Endodermal cell (in vitro differentiated cells): ENCODE measurements at regions not wholly inside any gene's neighbourhood (a gene's known extent, or its start where the extent isn't known, plus 50 kb on each side); places are given as distances from the start of the nearest gene placed in this dataset.

Experiments used
- DNase-seq: peaks from one replicate; pipeline ENCODE4 v3.0.0-alpha.2; 2017
- H3K27ac ChIP-seq: 2 replicates; pipeline ENCODE4 v1.5.1; 2013; ENCODE audit warnings: mild to moderate bottlenecking, low read depth, low read length, moderate library complexity
- H3K27me3 ChIP-seq: 2 replicates; pipeline ENCODE4 v1.6.1; 2013; ENCODE audit warnings: mild to moderate bottlenecking, low read length, moderate library complexity; ENCODE audit not compliant: insufficient read depth, control insufficient read depth, poor library complexity, severe bottlenecking
- H3K36me3 ChIP-seq: 2 replicates; pipeline ENCODE4 v1.7.0; 2013; ENCODE audit warnings: mild to moderate bottlenecking, low read length, moderate library complexity; ENCODE audit not compliant: control insufficient read depth, insufficient read depth
- H3K4me1 ChIP-seq: one replicate; pipeline ENCODE4 v1.7.0; 2013; ENCODE audit warnings: low read length; ENCODE audit not compliant: control insufficient read depth, insufficient read depth
- H3K4me3 ChIP-seq: 2 replicates; pipeline ENCODE4 v1.5.1; 2013; ENCODE audit warnings: mild to moderate bottlenecking, low read length, moderate library complexity
- H3K9ac ChIP-seq: 2 replicates; pipeline ENCODE4 v1.6.1; 2013; ENCODE audit warnings: mild to moderate bottlenecking, low read length, moderate library complexity; ENCODE audit not compliant: poor library complexity, severe bottlenecking; ENCODE audit errors: extremely low read depth
- H3K9me3 ChIP-seq: 2 replicates; pipeline ENCODE4 v1.6.1; 2013; ENCODE audit warnings: mild to moderate bottlenecking, low read length, moderate library complexity; ENCODE audit not compliant: control insufficient read depth
- H3K27ac Mint-ChIP-seq: 2 replicates; pipeline ENCODE4 v1.8.0; 2020; ENCODE audit warnings: mixed read lengths
- H3K27me3 Mint-ChIP-seq: 2 replicates; pipeline ENCODE4 v1.8.0; 2021; ENCODE audit warnings: mild to moderate bottlenecking, mixed read lengths; ENCODE audit not compliant: insufficient read depth
- H3K36me3 Mint-ChIP-seq: 2 replicates; pipeline ENCODE4 v1.8.0; 2020; ENCODE audit warnings: low read depth, mixed read lengths
- H3K4me1 Mint-ChIP-seq: 2 replicates; pipeline ENCODE4 v1.8.0; 2020; ENCODE audit warnings: mixed read lengths
- H3K4me3 Mint-ChIP-seq: 2 replicates; pipeline ENCODE4 v1.8.0; 2020; ENCODE audit warnings: mild to moderate bottlenecking, moderate library complexity, mixed read lengths
- H3K9me3 Mint-ChIP-seq: 2 replicates; pipeline ENCODE4 v1.8.0; 2020; ENCODE audit warnings: mild to moderate bottlenecking, mixed read lengths
- WGBS, 2 experiments: methylation state at CpG; one replicate each; pipeline versions ENCODE4 v1.1.5 to v1.1.7; 2013; ENCODE audit warnings: missing lambda C conversion rate in 2 of 2, mixed read lengths in 1 of 2; ENCODE audit not compliant: insufficient coverage in 1 of 2, insufficient read length in 1 of 2; 5-methylcytosine and 5-hydroxymethylcytosine counted together
- TF ChIP-seq, protein P1 (sequence below): fragments of 200-600 bp; sonication (generic); conservative IDR thresholded peaks from 2 replicates; pipeline ENCODE4 v1.5.0; 2021; ENCODE audit warnings: antibody characterized with exemption, mild to moderate bottlenecking

GRCh38 chr17:73889439-73889838 lies 245.2 kb upstream of the SDK2 start:
- Mint-ChIP-seq H3K4me1 (peaks cover 10% of the 10 kb centered on the region), H3K4me3 (no peak overlapping the region), H3K27ac (no peak overlapping the region), H3K27me3 (peaks cover 39% of the 10 kb centered on the region), H3K9me3 (peaks cover 5% of the 10 kb centered on the region), H3K36me3 (no peaks in the 10 kb centered on the region)
- TF ChIP-seq, protein P1, sequence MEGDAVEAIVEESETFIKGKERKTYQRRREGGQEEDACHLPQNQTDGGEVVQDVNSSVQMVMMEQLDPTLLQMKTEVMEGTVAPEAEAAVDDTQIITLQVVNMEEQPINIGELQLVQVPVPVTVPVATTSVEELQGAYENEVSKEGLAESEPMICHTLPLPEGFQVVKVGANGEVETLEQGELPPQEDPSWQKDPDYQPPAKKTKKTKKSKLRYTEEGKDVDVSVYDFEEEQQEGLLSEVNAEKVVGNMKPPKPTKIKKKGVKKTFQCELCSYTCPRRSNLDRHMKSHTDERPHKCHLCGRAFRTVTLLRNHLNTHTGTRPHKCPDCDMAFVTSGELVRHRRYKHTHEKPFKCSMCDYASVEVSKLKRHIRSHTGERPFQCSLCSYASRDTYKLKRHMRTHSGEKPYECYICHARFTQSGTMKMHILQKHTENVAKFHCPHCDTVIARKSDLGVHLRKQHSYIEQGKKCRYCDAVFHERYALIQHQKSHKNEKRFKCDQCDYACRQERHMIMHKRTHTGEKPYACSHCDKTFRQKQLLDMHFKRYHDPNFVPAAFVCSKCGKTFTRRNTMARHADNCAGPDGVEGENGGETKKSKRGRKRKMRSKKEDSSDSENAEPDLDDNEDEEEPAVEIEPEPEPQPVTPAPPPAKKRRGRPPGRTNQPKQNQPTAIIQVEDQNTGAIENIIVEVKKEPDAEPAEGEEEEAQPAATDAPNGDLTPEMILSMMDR = no peak
- Histone ChIP-seq H3K9ac (no peak overlapping the region), H3K27ac (no peak overlapping the region), H3K9me3 (peaks cover 8% of the 10 kb centered on the region), H3K27me3 (peaks cover 3% of the 10 kb centered on the region), H3K4me3 (no peak overlapping the region), H3K36me3 (no peaks in the 10 kb centered on the region), H3K4me1 (peaks cover 8% of the 10 kb centered on the region)
- 93% methylated on average over 2 of the region's 2 CpGs; no CpG with 5 or more reads in 1 of the 2 experiments for WGBS, 2 experiments
- no peak for DNase-seq

DNA sequence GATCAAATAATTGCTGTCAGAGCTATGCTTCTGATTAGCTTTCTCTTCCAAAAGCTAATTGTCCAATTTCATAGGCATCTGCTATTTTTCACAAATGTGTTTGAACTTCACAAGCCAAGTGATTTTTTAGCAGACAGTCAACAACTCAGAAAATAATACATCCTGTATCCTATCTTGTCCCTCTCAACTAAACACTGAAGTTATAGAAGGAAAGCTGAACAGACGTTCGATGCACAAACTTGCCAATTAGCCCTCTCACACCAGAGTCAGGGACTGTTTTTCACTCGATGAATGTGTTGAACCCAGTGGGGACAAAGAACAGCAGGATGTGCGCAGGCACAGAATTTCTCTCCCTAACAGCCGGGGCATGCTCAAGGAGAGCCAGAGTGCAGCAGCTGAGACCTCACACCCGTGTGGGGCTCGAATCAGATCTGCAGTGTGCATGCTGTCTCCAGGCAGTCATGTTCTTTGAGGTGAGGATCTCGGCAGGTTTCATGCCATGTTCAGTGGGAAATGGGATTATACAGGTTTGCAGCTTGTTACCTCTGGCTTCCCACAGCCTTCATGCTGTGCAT lies 246.7 kb upstream of the SDK2 start:
- Histone ChIP-seq H3K4me3 (no peak overlapping the region), H3K9ac (no peak overlapping the region), H3K27ac (no peak overlapping the region), H3K27me3 (peaks cover 16% of the 10 kb centered on the region), H3K9me3 (peaks cover 8% of the 10 kb centered on the region), H3K4me1 (peaks cover 8% of the 10 kb centered on the region), H3K36me3 (no peaks in the 10 kb centered on the region)
- Mint-ChIP-seq H3K36me3 (no peaks in the 10 kb centered on the region), H3K9me3 (peaks cover 5% of the 10 kb centered on the region), H3K4me1 (peaks cover 10% of the 10 kb centered on the region), H3K4me3 (no peak overlapping the region), H3K27me3 (peaks cover 44% of the 10 kb centered on the region), H3K27ac (no peak overlapping the region)
- TF ChIP-seq, protein P1 = no peak
- no peak for DNase-seq
- WGBS, 2 experiments = 86 to 93% methylated on average over 5 to 8 of the region's 8 CpGs

GRCh38 chr17:73895157-73895556 lies 250.9 kb upstream of the SDK2 start:
- Mint-ChIP-seq H3K4me3 (no peak overlapping the region), H3K27ac (no peak overlapping the region), H3K27me3 (peaks cover 85% of the 10 kb centered on the region), H3K4me1 (no peaks in the 10 kb centered on the region), H3K36me3 (no peaks in the 10 kb centered on the region), H3K9me3 (peaks cover 5% of the 10 kb centered on the region)
- H3K9me3 ChIP-seq = peaks cover 8% of the 10 kb centered on the region
- TF ChIP-seq, protein P1 = no peak
- peaks cover 58% of the 10 kb centered on the region for H3K27me3 ChIP-seq
- H3K9ac ChIP-seq = no peak overlapping the region
- 85 to 86% methylated on average over 4 to 5 of the region's 6 CpGs for WGBS, 2 experiments
- no peak overlapping the region for H3K27ac ChIP-seq
- H3K4me1 ChIP-seq = no peaks in the 10 kb centered on the region
- no peaks in the 10 kb centered on the region for H3K36me3 ChIP-seq
- DNase-seq = no peak
- H3K4me3 ChIP-seq = no peak overlapping the region
